ENCODE measurements at regions not wholly inside any gene's neighbourhood (a gene's known extent, or its start where the extent isn't known, plus 50 kb on each side); places are given as distances from the start of the nearest gene placed in this dataset.
A peak's percentile ranks its signal among the peaks of the same experiment; 100 is the strongest.

- Histone ChIP-seq H3K4me2 (ENCODE audit: insufficient read depth, insufficient read length, low read length) (no peak overlapping the region), H2BK120ac (ENCODE audit: low read depth, low read length, poor library complexity, severe bottlenecking) (no peak overlapping the region), H3K23me2 (ENCODE audit: insufficient read length, low read depth, low read length, poor library complexity, severe bottlenecking) (no peaks in the 10 kb centered on the region), H4K20me1 (ENCODE audit: control insufficient read depth, insufficient read depth, insufficient read length) (no peaks in the 10 kb centered on the region), H3K27ac (ENCODE audit: insufficient read length, low read depth, low read length) (no peak overlapping the region), H3K79me1 (ENCODE audit: insufficient read depth, low read depth, low read length, poor library complexity, severe bottlenecking) (no peaks in the 10 kb centered on the region), H3K9ac (ENCODE audit: extremely low read depth, insufficient read length, low read length) (no peak overlapping the region), H3K56ac (ENCODE audit: insufficient read length, low read depth, low read length) (no peak overlapping the region), H3K14ac (ENCODE audit: insufficient read depth, low read length) (no peak overlapping the region), H3K9me3 (ENCODE audit: control insufficient read depth, low read depth, low read length) (no peaks in the 10 kb centered on the region), H4K91ac (ENCODE audit: insufficient read length, low read depth, low read length) (no peak overlapping the region), H2BK12ac (ENCODE audit: insufficient read length, low read depth, low read length) (no peak overlapping the region), H3K27me3 (ENCODE audit: insufficient read depth, low read length) (no peaks in the 10 kb centered on the region), H2BK20ac (ENCODE audit: low read depth, low read length, poor library complexity, severe bottlenecking) (no peak overlapping the region), H2AFZ (ENCODE audit: low read length) (no peak overlapping the region), H3K18ac (ENCODE audit: insufficient read length, low read depth, low read length) (no peak overlapping the region), H4K5ac (ENCODE audit: insufficient read length, low read depth, low read length) (no peak overlapping the region), H3K79me2 (ENCODE audit: insufficient read depth, low read length) (no peaks in the 10 kb centered on the region), H2BK15ac (ENCODE audit: low read depth, low read length) (no peak overlapping the region), H4K8ac (replicated peaks; ENCODE audit: insufficient read length, low read depth, low read length) (no peak overlapping the region), H3K4ac (ENCODE audit: low read depth, low read length) (no peak overlapping the region), H3T11ph (ENCODE audit: low read length) (no peak overlapping the region), H3K23ac (ENCODE audit: insufficient read length, low read depth, low read length) (no peak overlapping the region), H3K4me1 (ENCODE audit: insufficient read depth, low read length) (0 out of 2 replicates have a peak, but pooled peaks cover 3% of the 10 kb centered on the region), H2AK5ac (ENCODE audit: insufficient read length, low read length) (no peak overlapping the region), H2BK5ac (ENCODE audit: insufficient read length, low read length) (no peak overlapping the region)
- no CpG with 5 or more reads among the region's 5 CpGs for WGBS (ENCODE audit: extremely low coverage, insufficient read length, low lambda C conversion rate)
- no peak overlapping the region for H3K4me3 Mint-ChIP-seq
- no peaks in the 10 kb centered on the region for H3K27me3 Mint-ChIP-seq (ENCODE audit: low read depth)
- no peaks in the 10 kb centered on the region for H3K9me3 Mint-ChIP-seq
- no peaks in the 10 kb centered on the region for H3K36me3 Mint-ChIP-seq (ENCODE audit: insufficient read depth in 1 of 3, low read depth in 3 of 3)
- peak overlapping the region in 1 of 3 experiments; percentile 11; a peak in 1 of 7 replicates for H3K27ac Mint-ChIP-seq
- TF ChIP-seq, protein P1, sequence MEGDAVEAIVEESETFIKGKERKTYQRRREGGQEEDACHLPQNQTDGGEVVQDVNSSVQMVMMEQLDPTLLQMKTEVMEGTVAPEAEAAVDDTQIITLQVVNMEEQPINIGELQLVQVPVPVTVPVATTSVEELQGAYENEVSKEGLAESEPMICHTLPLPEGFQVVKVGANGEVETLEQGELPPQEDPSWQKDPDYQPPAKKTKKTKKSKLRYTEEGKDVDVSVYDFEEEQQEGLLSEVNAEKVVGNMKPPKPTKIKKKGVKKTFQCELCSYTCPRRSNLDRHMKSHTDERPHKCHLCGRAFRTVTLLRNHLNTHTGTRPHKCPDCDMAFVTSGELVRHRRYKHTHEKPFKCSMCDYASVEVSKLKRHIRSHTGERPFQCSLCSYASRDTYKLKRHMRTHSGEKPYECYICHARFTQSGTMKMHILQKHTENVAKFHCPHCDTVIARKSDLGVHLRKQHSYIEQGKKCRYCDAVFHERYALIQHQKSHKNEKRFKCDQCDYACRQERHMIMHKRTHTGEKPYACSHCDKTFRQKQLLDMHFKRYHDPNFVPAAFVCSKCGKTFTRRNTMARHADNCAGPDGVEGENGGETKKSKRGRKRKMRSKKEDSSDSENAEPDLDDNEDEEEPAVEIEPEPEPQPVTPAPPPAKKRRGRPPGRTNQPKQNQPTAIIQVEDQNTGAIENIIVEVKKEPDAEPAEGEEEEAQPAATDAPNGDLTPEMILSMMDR (conservative IDR thresholded peaks at IDR 0.05): no peak
- peaks cover 6 to 9% of the 10 kb centered on the region in 2 experiments; a peak in 3 of 4 replicates for H3K4me1 Mint-ChIP-seq
- DNase-seq: no peak
Measured at GRCh38 chr1:183734543-183735036, 70.3 kb upstream of the RGL1 start.
